Inflammatory macrophage treated with lipopolysaccharide for 1 hour (primary cell): ENCODE measurements at regions not wholly inside any gene's neighbourhood (a gene's known extent, or its start where the extent isn't known, plus 50 kb on each side); places are given as distances from the start of the nearest gene placed in this dataset.
"Not testable (repeated sequence)": the region's sequence is repeated elsewhere in the genome, so short reads cannot be mapped to it uniquely, and the experiment has no call there.

Experiments used
- DNase-seq, 2 donors: peaks; one replicate each; pipeline ENCODE4 v3.0.0-alpha.2; 2020 to 2022

DNA sequence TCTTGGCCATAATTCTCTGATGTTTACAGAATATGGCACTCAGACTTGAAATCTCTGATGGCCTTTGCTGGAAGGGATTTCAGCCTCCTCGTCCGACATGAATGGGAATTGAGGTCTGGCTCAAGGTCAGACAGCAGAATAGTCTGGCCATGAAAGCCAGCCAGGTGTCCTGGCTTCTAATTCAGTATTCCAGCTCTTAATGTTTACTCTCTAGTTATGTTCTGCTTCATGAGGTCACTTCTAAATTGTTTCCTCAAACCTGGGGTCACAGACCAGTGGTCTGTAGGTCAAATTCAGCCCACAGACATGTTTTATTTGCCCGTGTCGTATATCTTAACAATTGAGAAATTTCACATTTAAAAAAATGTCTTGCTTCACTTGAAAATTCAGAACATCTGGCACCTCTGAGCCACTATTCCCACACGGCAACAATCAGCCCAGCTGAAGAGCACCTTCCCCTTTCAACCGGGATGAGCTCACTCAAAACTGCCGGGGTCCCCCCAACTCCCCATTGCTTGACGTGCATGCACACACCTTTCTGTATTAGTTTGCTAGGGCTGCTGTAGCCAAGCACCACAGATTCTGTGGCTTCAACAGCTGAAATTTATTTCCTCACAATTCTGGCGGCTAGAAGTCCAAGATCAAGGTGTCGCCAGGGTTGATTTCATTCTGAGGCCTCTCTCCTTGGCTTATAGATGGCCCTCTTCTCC lies 243.5 kb downstream of the ENC1 start:
- DNase-seq, result no peak

DNA sequence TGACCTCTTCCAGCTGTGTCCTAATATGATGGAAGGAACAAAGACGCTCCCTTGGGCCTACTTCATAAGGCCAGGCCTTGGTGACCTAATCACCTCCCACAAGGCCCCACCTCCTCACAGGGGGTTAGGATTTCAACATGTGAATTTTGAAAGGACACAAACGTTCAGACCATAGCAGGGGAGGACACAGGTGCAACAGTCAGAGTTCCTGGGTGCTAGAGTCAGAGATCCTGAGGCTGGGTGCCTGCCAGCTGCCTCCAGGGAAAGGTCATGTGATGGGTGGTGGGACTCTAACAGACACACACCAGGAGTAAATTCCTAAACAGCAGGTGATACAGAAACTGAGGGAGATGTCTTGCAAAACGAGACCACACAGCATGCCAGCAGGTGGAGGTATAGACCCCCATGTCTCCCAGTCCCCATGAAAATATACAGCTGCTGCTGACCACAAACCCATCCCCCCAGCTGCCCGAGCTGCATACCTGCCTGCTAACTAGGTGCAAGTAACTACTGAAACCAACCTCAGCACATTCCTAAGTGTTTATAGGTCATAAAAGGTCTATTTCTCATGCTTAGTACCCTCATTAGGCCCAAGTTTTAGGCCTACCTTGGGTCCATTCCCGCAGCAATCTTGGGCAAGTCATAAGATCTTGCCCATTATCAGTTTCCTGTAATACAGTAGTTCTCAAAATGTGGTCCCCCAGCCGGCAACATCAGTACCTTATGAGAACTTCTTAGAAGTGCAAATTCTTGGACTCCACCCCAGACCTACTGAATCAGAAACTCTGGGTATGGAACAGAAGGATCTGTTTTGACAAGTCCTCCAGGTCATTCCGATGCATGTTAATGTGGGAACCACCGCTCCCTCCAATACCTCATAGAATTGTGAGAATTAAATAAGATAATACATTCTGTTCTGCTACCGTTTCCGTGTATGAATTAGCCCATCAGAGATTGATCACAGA lies 245.3 kb downstream of the ENC1 start:
- no peak for DNase-seq

DNA sequence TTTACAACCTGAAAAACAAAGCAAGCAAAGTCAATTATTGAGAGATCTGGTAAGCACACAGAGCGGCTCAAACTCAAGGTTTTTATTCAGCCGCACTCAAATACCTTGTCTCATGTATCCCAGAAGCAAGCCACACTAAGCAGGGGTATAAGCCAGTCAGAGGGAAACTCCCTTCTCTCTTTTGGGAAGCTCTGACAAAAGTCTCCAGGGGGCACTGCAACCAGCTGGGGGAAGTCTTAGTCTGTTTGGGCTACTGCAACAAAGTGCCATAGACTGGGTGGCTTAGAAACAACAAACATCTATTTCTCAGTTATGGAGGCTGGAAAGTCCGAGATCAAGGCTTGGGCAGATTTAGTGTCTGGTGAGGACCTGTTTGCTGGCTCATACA lies 246.0 kb downstream of the ENC1 start:
- peak; percentile 65 to 68 for DNase-seq

DNA sequence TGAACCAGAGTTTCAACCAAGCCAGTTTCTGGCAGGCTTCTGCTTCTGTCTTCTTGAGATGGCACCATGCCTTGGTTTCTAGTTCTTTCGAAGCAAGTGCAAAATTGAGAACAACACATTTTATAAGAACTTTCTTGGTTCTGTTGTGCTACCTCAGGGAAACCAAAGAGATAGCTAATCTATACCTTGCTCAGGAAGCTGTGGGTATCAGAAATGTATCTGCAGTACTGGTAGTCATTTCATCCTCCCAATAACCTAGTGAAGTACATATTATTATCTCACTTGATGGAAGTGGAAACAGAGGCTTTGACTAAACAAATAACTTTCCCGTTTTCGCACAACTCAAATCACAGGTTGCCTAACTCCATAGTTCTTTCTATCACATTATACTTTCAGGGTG lies 246.6 kb downstream of the ENC1 start:
- DNase-seq, result no peak

DNA sequence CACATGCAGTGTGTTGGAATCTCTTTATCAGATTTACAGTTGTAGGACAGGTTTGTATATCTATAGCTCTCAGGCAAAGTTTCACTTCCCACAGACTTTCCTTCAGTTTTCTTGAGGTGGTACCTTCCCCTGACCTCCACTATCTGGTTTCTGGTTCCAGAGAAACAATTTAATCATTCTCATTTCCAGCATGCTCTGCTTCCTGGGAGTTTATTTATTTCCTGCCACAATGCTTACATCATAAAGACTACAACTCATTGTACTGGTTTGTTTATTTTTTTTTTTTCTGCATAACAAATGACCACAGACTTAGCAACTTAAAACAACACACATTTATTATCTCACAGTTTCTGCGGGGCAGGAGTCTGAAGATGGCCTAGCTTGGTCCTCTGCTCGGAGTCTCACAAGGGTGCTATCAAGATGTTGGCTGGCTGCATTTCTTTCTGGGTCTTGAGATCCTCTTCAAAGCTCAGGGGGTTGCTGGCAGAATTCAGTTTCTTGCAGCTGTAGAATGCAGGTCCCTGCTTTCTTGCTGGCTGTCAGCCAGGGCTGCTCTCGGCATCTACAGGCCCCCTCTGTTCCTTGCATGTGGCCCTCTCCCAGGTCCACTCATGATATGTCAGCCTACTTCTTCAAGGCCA lies 247.7 kb downstream of the ENC1 start:
- no peak for DNase-seq

DNA sequence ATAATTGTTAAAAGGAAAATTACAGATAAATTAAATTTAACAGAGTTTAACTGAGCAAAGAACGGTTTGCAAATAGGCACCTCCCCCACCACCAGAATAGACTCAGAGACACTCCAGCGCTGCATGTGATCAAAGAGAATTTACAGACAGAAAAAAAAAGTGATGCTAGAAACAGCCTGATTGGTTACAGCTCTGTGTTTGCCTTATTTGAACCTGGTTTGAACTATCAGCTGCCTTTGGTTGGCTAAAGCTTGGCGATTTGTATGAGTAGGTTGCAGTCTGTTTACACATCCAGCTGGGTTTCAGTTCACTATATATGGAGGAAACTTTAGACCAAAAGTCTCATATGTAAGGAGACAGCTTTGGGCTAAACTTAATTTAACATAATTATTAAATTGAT lies 249.1 kb downstream of the ENC1 start:
- no peak for DNase-seq

DNA sequence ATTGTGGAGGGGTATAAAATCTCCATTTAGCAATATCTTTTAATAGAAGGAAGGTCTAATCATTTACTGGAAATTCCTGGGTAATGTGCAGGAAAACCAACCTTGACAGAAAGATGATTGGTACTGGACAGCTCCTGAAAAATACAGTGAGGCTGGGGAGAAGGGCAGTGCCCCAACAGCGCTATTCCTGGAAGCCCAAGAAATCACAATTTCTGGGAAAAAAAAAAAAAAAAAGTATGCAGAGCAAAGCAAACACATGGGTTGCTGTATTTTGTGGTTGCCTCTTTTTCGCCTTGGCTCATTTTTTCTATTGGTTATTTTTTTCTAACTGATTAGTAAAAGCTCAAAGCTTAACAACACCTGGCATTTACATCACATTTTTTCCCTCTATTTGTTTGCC lies 249.7 kb downstream of the ENC1 start:
- DNase-seq, result no peak

DNA sequence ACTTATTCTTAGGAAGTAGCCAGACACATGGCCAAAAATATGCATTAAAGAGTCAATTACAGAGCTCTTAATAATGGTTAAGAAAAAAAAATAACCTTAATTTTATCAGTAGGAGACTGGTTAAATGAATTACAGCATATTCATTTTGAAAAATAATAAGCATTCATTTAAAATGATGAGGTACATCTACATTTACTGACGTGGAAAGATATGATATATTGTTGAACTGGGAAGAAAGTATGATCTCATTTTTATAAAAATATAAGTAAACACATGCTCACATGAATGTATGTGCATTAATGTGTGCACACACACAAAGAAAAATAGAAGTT lies 250.3 kb downstream of the ENC1 start:
- DNase-seq, result no peak

DNA sequence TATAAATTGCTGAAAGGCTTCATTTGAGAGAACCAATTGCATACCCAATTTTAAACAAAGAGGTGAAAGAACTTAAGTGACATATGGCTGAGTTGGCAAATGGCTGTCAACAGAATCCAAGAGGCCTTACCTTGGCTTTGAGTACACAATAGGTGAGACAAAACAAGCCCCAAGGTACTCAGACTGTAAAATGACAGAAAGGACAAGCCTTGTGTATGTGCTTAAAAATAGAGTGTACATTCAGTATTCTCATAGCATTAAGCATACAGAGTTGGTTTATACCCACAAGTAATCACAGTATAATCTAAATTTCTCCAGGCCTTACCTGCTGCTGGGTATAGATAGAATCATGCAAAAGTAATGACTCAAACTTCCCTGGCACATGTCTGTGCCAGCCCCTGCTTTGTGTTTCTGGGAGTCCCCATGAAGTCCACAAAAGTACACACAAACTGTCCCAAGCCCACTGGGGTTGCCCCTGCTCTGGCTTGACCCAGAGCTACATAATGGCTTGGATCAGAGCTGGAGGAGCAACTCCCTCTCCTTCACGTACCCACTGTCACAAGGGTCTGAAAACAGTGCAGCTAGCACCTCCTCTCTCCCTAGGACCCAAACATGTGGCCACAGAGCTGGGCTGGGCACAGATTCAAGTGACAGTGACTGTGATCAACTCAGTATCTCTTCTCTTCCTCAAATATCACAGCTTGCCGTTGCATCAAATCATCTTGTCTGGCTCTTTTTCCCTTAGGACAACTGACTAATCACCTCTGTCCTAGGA lies 250.8 kb downstream of the ENC1 start:
- DNase-seq, result no peak

DNA sequence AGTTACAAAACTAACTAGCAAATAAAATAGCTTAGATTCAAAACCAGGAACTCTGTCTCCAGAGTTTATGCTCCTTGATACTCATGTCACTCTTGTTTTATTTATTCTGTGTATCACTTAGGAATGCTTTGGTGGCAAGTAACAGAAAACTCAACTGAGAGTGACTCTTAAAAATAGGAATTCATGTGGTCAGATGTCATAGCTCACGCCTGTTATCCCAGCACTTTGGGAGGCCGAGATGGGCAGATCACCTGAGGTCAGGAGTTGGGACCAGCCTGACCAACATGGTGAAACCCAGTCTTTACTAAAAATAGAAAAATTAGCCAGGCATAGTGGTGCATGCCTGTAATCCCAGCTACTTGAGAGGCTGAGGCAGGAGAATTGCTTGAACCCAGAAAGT lies 252.1 kb downstream of the ENC1 start:
- not testable (repeated sequence) for DNase-seq

DNA sequence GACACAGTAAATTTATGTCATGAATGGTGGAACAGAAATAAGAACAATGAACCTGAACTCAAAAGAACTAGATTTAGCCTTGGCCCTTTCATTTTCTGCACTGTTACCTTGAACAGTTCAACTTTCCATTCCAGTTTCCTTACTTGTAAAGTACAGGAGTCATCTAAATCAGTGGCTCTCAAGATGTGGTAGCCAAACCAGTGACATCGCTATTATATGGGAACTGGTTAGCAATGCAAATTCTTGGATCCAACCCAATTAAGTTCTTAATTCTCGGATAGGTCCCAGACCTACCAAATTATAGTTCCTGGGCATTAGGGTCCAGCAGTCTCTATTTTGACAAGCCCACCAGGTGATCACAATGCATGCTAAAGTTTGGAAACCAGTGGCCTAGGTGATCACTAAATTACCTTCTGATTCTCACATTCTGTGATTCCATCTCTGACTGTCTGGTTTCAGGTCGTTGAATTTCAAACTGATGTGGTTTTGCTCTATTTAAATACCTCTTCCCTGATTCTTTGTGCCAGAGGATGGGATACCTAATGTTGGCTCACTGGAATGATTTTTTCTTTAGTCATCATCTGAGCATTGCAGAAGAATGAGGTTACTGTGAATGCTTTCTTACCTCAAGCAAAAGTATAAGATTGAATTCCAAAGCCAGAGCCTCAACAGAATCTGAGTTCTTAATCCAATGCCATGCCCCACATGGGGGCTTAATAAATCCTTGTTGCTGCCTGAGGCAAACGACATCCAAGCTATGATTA lies 253.8 kb downstream of the ENC1 start:
- DNase-seq, result no peak

DNA sequence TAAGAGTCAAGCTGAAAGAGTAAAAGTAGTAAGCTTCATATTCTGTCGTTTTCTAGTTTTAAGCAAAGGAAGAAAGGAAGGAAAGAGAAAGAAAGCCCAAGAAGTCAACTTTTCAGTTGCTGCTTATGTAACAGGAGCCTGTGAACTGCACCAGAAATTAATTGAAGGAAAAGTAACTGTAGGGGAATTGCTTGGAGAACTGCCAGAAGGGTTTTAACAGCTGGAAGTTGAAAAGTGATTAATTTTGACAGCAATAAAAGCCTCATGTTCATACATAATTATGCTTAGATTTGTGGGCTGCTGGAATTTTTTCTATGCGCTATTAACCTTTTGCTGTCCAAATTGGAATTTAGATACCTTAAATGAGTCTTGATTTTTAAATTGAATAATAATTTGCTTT lies 255.7 kb downstream of the ENC1 start:
- DNase-seq, result no peak

DNA sequence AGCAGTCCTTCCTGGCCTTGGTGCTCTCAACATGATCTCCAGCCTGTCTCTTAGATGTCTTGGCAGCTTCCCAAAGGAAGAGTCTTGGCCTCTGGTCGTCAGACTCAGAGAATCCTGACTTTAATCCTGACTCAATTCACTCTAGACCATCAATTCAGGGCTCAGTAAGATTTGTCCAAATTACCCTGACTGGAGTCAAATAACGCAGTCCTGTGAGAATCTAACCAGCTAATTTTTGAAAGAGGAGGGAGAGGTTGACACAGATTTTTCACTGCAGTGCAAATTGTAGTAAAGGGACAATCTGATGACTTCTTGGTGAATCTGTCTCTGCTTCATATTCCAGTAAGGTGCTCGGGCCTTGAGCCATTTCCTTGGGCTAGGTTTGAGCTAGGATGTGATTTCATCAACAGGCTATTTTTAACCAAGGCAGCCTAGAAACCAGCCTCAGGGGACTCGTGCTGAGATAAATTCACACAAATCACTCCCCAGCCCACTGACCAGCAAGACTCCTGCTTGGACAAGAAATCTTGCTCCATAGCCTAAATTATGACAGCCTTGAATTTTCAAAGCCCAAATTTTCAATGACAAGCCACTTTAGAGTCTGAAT lies 257.4 kb downstream of the ENC1 start:
- DNase-seq, result no peak

DNA sequence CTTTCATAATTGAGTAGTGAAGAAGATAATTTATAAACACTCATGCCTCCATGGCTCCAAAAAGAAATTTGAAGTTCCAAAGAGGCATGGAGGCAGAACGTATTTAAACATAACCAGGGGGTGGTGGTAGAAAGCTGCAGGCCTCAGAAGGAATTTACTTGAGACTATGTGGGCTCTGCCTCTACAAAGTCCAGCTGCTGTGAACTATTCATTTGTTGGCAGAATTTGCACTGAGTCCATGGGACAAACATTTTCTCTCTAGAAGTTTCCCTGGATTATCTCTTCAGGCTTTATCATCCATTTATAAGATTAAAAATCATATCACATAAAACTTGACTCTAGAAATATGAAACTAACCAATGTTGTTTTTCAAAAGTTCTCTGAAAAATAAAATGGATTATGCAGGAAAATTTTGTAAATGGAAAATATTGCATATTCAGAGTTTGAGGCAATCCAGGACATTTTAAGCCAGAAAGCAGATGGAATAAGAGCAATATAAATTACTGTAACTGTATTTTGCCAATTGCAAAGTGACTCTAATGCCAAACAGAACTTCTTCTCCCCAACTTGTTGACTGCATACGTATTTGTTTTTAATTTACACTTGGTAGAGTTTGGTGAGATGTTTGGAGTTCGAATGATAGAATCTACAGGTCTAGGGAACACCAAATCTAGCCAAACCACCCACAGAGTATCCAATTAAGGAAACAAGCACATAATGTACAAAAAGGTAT lies 258.2 kb downstream of the ENC1 start:
- DNase-seq, result no peak

DNA sequence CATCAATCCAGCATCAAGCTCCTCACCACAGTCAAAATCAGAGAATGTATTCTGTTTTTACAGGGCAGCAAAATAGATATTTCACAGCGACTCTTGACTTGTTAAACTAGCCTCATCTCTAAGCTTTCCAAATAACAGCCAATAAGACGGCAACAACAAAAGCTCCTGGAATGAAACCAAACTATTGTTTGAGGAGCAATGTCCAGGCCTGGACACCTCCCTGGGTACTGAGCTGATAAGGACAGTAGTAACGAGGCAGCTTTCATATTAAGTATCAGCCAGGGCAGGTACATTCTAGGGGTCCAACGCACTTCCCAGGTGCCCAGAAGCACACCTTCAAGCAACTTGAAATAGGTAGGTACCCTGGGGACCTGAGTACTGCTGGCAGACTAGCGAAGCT lies 260.3 kb downstream of the ENC1 start:
- no peak for DNase-seq

DNA sequence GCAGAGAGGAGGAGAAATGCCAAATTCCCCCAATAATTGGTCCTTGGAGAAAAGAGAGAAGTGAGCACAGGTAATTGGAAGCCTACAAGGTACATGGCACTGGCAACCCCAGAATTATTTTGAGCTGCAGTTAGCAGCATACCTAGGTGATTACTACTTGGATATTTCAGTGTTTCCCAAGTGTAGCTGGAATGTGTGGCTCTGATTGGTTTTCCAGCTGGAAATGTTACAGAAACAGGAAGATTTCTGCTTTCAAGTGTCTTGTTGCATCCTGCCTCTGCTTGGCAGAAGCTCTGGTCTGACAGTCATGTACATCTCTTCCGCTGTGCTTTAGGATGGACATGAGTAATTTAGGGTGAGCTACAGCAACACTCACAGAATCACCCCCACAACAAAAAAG lies 262.1 kb downstream of the ENC1 start:
- DNase-seq, result no peak

DNA sequence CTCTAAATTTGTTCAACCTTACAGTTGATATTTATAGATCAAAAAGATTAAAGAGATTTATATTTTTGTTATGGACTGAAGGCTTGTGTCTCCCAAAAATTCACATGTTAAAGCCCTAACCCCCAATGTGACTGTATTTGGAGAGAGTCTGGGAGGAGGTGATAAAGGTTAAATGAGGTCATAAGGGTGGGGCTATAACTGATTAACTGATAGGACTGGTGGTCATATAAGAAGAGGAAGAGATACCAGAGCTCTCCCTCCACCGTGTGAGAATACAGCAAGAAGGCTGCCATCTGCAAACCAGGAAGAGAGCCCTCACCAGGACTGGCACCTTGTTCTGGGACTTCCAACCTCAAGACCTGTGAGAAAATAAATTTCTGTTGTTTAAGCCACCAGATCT lies 264.3 kb downstream of the ENC1 start:
- DNase-seq, result no peak

DNA sequence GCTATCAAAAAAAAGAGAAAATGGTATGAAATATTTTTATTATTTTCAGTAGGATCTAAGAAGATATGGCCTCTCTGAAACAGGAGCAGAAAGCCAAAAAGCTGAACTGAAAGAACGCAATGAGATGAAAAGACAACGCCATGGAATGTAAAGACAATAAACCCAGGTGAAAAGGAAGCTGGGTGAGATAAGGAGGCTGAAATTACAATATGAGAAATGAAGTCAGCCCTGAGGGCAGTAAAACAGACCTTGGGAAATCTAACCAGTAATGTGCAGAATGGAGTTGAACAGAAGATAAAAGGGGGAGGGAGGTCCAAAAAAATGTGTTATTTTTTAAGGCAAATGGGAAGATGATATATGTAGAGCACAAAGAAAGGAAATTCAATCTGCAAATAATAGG lies 265.3 kb downstream of the ENC1 start:
- no peak for DNase-seq

DNA sequence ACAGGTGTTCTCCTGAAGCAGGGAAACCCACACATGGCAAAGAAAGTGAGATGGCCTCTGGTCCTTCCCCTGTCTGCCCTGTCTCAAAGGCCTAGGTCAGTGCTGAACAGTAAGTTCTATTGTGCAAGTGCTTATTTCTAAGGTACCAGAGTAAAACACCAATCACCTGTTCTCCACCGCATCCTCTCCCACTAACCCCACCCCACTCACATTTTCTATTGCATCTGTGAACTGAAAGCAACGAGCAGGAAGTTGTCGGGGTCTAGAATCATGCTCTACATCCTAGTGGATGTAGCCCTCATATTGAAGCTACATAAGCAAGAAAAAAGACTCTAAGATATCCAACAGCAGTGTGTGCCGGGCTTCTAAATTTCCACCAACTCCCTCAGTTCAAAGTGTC lies 265.9 kb downstream of the ENC1 start:
- DNase-seq, result no peak

DNA sequence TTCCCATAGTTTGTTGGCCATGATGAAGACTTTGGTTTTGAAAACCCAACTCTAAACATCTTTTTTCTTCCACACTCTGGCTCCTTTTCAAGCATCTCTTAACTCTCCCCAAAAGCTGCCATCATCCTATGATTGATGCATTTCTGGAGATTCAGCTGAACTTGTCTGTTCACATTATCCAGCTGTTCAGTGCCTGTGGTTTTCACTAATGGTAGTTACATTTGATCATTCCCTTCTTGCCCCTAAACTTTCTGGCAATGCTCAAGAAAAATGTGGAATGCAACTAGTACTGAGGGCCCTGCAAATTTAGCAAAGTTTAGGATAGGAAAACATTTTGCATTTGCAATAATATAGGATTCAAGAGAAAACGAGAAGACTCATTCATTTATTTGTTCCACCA lies 267.5 kb downstream of the ENC1 start:
- no peak for DNase-seq

DNA sequence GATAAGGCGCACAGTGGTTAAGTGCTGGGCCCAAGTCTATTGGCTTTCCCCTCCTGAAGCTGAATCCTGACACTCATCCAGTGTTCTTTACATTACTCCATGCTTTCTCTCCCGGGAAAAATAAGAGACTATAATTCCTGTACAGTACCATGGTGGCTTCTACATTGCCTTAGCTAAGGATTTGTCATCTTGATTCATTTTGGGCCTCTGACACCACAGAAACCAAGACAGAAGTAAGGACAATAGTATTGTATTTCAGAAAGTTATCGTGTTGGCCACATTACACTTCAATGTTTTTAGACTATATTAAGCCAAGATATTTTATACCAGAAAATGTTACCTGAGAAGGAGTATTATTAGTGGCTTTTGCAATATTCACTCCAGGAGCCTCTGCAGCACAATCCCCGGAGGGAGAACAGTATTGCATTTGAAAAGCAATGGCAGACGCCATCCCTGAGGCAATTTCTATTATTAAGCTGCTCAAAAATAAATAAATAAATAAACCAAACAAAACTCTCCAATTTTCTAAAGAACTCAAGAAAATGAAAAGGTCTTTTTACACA lies 267.9 kb downstream of the ENC1 start:
- no peak for DNase-seq
